Activated naive CD4-positive, alpha-beta T cell treated with anti-CD3 and anti-CD28 coated beads, Interleukin-2, amount 50 U/mL, for 24 hours (primary cell): ENCODE measurements at regions not wholly inside any gene's neighbourhood (a gene's known extent, or its start where the extent isn't known, plus 50 kb on each side); places are given as distances from the start of the nearest gene placed in this dataset.
"Not testable (repeated sequence)": the region's sequence is repeated elsewhere in the genome, so short reads cannot be mapped to it uniquely, and the experiment has no call there.

Experiments
- H3K27ac Mint-ChIP-seq: one replicate; pipeline ENCODE4 v1.8.0; 2021; ENCODE audit warnings: mild to moderate bottlenecking, mixed read lengths
- H3K27me3 Mint-ChIP-seq: one replicate; pipeline ENCODE4 v1.8.0; 2021; ENCODE audit warnings: mixed read lengths
- H3K36me3 Mint-ChIP-seq: one replicate; pipeline ENCODE4 v1.8.0; 2021; ENCODE audit warnings: mixed read lengths
- H3K4me1 Mint-ChIP-seq: one replicate; pipeline ENCODE4 v1.8.0; 2021; ENCODE audit warnings: mixed read lengths
- H3K4me3 Mint-ChIP-seq: one replicate; pipeline ENCODE4 v1.8.0; 2021; ENCODE audit warnings: mild to moderate bottlenecking, mixed read lengths
- H3K9me3 Mint-ChIP-seq: one replicate; pipeline ENCODE4 v1.8.0; 2021; ENCODE audit warnings: mixed read lengths

DNA sequence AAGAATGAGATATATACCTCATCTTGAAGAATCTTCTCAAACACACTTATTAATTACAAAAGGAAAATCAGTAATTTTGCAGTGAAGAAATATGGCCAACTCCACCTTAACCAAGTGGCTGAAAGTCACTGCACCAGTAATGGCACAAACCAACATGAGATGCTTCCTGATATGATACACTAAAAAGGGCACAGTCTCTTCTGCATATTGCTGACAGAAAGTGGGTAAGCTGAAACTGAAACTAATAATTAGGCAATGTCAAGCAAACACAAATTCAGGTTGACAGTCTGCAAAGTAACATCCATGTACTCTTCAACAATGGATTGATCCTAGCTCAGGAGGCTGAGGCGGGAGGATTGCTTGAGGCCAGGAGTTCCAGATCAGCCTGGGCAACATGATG, 56.1 kb downstream of the ZNF22 start:
- H3K27me3 Mint-ChIP-seq = peaks cover 17% of the 10 kb centered on the region
- H3K36me3 Mint-ChIP-seq, H3K4me1 Mint-ChIP-seq, H3K4me3 Mint-ChIP-seq, H3K27ac Mint-ChIP-seq, H3K9me3 Mint-ChIP-seq: not testable (repeated sequence)

- Mint-ChIP-seq H3K4me1 (no peaks in the 10 kb centered on the region), H3K27me3 (peaks cover 13% of the 10 kb centered on the region), H3K27ac (no peak overlapping the region), H3K4me3 (no peak overlapping the region), H3K36me3 (no peaks in the 10 kb centered on the region), H3K9me3 (no peaks in the 10 kb centered on the region)
Observed at GRCh38 chr10:45058580-45058979, 57.9 kb downstream of the ZNF22 start.

GRCh38 chr10:45058992-45059561, 58.4 kb downstream of the ZNF22 start:
- Mint-ChIP-seq H3K36me3 (no peaks in the 10 kb centered on the region), H3K4me3 (no peak overlapping the region), H3K4me1 (no peaks in the 10 kb centered on the region), H3K9me3 (no peaks in the 10 kb centered on the region), H3K27ac (no peak overlapping the region), H3K27me3 (peaks cover 13% of the 10 kb centered on the region)

- peaks cover 9% of the 10 kb centered on the region for H3K27me3 Mint-ChIP-seq
Observed at GRCh38 chr10:45059632-45060031, 58.9 kb downstream of the ZNF22 start.

DNA sequence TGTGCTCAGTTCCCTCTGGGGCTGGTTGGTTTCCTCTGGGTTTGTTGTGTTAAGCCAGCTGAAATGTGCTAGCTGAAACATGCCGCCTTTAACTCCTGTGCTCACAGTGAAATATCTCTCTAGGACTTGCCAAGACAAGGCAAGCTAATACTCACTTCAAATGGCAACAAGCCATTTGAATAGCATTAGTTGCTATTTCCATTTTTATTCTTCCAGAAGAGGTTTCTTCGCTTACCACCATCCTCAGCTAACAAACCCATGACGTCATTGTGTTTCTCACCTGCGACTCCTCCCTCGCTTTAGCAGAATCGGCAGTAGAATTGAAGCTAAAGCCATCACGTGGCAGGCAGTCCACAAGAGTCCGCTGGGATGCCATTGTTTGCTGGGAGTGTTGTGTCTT, 61.3 kb downstream of the ZNF22 start:
- no peak overlapping the region for H3K27ac Mint-ChIP-seq
- H3K4me1 Mint-ChIP-seq = no peaks in the 10 kb centered on the region
- H3K9me3 Mint-ChIP-seq = no peaks in the 10 kb centered on the region
- peaks cover 11% of the 10 kb centered on the region for H3K27me3 Mint-ChIP-seq
- H3K36me3 Mint-ChIP-seq = no peaks in the 10 kb centered on the region
- no peak overlapping the region for H3K4me3 Mint-ChIP-seq

More at GRCh38 chr10:45059632-45060031, 58.9 kb downstream of the ZNF22 start:
- H3K27ac Mint-ChIP-seq = no peak overlapping the region
- H3K36me3 Mint-ChIP-seq = no peaks in the 10 kb centered on the region
- H3K4me3 Mint-ChIP-seq = no peak overlapping the region
- H3K9me3 Mint-ChIP-seq = no peaks in the 10 kb centered on the region
- H3K4me1 Mint-ChIP-seq = no peaks in the 10 kb centered on the region

DNA sequence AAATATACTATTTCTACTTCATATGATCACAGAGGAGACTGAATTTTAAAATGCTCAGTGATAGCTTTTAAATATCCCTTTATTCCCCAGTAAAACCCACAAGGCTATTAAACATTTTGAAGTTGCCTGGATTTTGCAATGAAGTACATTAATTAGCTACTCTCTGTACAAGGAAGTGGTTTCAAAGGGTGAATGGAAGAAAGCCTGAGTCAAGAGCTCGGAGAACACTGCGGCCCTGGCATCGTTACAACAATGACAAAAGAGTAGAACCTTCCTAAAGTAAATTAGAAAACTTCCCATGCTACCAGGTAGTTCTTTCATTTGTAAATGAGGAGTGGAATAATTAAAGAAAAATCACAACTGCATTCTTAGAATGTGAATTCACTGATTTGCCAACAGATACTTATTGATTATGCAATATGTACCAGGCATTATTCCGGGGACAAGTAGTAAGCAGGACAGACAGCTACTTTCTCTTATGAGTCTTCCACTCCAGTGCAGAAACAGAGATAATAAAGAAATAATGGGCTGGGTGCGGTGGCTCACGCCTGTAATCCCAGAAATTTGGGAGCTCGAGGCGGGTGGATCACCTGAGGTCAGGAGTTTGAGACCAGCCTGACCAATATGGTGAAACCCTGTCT, 63.0 kb downstream of the ZNF22 start:
- Mint-ChIP-seq H3K9me3 (no peaks in the 10 kb centered on the region), H3K27ac (no peak overlapping the region), H3K36me3 (no peaks in the 10 kb centered on the region), H3K4me3 (no peak overlapping the region), H3K27me3 (peaks cover 12% of the 10 kb centered on the region), H3K4me1 (no peaks in the 10 kb centered on the region)

- Mint-ChIP-seq H3K4me3 (no peak overlapping the region), H3K9me3 (no peaks in the 10 kb centered on the region), H3K36me3 (no peaks in the 10 kb centered on the region)
Observed at GRCh38 chr10:45064998-45065397, 64.3 kb downstream of the ZNF22 start.

GRCh38 chr10:45071043-45071813, 70.5 kb downstream of the ZNF22 start:
- no peaks in the 10 kb centered on the region for H3K4me1 Mint-ChIP-seq
- H3K27me3 Mint-ChIP-seq = peaks cover 7% of the 10 kb centered on the region
- H3K9me3 Mint-ChIP-seq = peaks cover 11% of the 10 kb centered on the region
- H3K4me3 Mint-ChIP-seq = no peak overlapping the region
- no peak overlapping the region for H3K27ac Mint-ChIP-seq
- peaks cover 1% of the 10 kb centered on the region for H3K36me3 Mint-ChIP-seq

More at GRCh38 chr10:45064998-45065397, 64.3 kb downstream of the ZNF22 start:
- H3K27ac Mint-ChIP-seq = no peak overlapping the region
- H3K27me3 Mint-ChIP-seq = peaks cover 12% of the 10 kb centered on the region
- H3K4me1 Mint-ChIP-seq = no peaks in the 10 kb centered on the region

- H3K4me1 Mint-ChIP-seq = no peaks in the 10 kb centered on the region
- H3K36me3 Mint-ChIP-seq = peaks cover 1% of the 10 kb centered on the region
- H3K27me3 Mint-ChIP-seq = peaks cover 20% of the 10 kb centered on the region
- no peak overlapping the region for H3K27ac Mint-ChIP-seq
- no peak overlapping the region for H3K4me3 Mint-ChIP-seq
- peaks cover 10% of the 10 kb centered on the region for H3K9me3 Mint-ChIP-seq
Observed at GRCh38 chr10:45075216-45075615, 74.5 kb downstream of the ZNF22 start.

DNA sequence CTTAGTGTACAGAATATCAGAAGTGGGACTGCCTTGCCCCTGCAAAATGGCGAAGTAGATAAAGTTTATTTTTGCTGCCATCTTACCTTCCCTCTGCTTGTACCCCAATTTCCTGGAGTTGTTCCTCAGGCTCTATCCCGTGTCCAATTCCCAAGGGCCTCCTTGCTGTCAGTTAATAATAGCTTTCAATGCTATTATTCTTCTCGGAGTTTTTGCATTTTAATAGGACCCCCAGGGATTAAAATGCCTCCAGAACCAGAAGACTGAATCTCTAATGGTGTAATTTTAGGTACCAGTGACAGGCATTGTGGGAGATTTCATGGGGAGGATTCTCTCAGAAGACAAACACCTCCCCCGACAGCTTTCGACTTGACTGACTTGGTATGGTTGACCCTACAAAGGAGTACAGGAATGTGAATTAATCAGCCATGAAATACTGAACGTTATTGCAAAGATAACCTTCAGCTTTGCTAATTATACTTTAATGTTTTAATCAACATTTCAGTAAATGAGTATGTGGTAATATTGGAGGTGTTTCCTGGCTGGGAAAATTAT, 75.2 kb downstream of the ZNF22 start:
- Mint-ChIP-seq H3K4me3 (no peak overlapping the region), H3K4me1 (no peaks in the 10 kb centered on the region), H3K27ac (no peak overlapping the region), H3K36me3 (peaks cover 1% of the 10 kb centered on the region), H3K27me3 (peaks cover 20% of the 10 kb centered on the region), H3K9me3 (peaks cover 6% of the 10 kb centered on the region)

GRCh38 chr10:45076891-45077290, 76.2 kb downstream of the ZNF22 start:
- Mint-ChIP-seq H3K27ac (peak overlapping the region; percentile 65), H3K4me3 (no peak overlapping the region), H3K4me1 (no peaks in the 10 kb centered on the region), H3K9me3 (no peaks in the 10 kb centered on the region), H3K36me3 (peaks cover 1% of the 10 kb centered on the region), H3K27me3 (peaks cover 20% of the 10 kb centered on the region)

DNA sequence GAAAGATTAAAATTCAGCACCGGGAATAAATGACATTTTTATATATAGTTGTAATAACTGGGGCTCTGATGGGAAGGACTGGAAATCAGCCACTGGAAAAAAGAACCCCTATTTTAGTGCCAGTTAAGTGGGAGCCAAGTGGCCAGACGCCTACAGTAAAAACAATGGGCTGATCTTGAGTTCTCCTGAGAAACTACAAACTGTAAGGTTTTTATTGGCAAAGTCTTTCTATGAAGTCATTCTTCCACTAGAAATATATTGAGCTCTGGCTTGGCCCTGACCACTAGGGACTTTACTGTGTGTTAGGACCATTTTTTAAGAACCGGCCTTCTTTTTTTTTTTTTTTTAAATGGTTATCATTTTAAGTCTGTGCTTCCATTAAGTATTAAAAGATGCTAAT, 79.6 kb downstream of the ZNF22 start:
- H3K27ac Mint-ChIP-seq = no peak overlapping the region
- H3K27me3 Mint-ChIP-seq = peaks cover 23% of the 10 kb centered on the region
- H3K9me3 Mint-ChIP-seq = peaks cover 7% of the 10 kb centered on the region
- no peaks in the 10 kb centered on the region for H3K36me3 Mint-ChIP-seq
- no peak overlapping the region for H3K4me3 Mint-ChIP-seq
- H3K4me1 Mint-ChIP-seq = no peaks in the 10 kb centered on the region

GRCh38 chr10:45082176-45082575, 81.5 kb downstream of the ZNF22 start:
- H3K27me3 Mint-ChIP-seq = peaks cover 18% of the 10 kb centered on the region
- H3K4me3 Mint-ChIP-seq = no peak overlapping the region
- no peak overlapping the region for H3K27ac Mint-ChIP-seq
- H3K4me1 Mint-ChIP-seq = no peaks in the 10 kb centered on the region
- H3K36me3 Mint-ChIP-seq = peaks cover 2% of the 10 kb centered on the region
- H3K9me3 Mint-ChIP-seq = peaks cover 13% of the 10 kb centered on the region

GRCh38 chr10:45091968-45092367, 91.2 kb downstream of the ZNF22 start:
- Mint-ChIP-seq H3K27ac (no peak overlapping the region), H3K4me3 (no peak overlapping the region), H3K36me3 (no peaks in the 10 kb centered on the region), H3K9me3 (no peaks in the 10 kb centered on the region), H3K4me1 (no peaks in the 10 kb centered on the region), H3K27me3 (peaks cover 29% of the 10 kb centered on the region)

GRCh38 chr10:45093945-45094344, 93.2 kb downstream of the ZNF22 start:
- peaks cover 32% of the 10 kb centered on the region for H3K27me3 Mint-ChIP-seq
- no peaks in the 10 kb centered on the region for H3K4me1 Mint-ChIP-seq
- no peaks in the 10 kb centered on the region for H3K9me3 Mint-ChIP-seq
- H3K36me3 Mint-ChIP-seq = no peaks in the 10 kb centered on the region
- H3K4me3 Mint-ChIP-seq = no peak overlapping the region
- no peak overlapping the region for H3K27ac Mint-ChIP-seq

DNA sequence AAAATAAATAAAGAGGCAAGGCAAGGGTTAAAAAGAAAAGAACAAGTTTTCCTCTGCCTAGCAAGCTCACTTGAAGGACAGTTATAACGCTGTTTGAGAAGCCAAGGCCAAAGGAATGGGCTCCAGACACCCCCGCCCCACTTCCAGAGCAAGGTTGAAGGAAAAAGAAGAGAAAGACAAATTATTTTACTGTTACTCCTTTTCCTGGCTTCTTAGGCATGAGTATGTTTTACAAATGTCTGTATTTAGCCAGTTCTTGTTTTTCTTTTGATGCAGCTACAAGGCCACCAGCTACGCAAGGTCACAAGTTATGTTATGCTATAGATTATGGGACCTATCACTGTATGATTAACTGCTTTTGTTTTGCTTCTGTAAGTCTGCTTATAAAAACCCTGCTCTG, 94.6 kb downstream of the ZNF22 start:
- Mint-ChIP-seq H3K4me1 (no peaks in the 10 kb centered on the region), H3K27ac (no peak overlapping the region), H3K36me3 (no peaks in the 10 kb centered on the region), H3K27me3 (peaks cover 28% of the 10 kb centered on the region), H3K4me3 (no peak overlapping the region), H3K9me3 (no peaks in the 10 kb centered on the region)
